ENCODE measurements at regions not wholly inside any gene's neighbourhood (a gene's known extent, or its start where the extent isn't known, plus 50 kb on each side); places are given as distances from the start of the nearest gene placed in this dataset.

- no peaks in the 10 kb centered on the region for H3K36me3 Mint-ChIP-seq
- H3K27ac Mint-ChIP-seq, result no peak overlapping the region
- no peaks in the 10 kb centered on the region for H3K4me1 Mint-ChIP-seq
- H3K27me3 Mint-ChIP-seq, result no peaks in the 10 kb centered on the region
- CTCF ChIA-PET, result no interaction called here
- no peak overlapping the region for H3K4me3 Mint-ChIP-seq
- DNase-seq, result no peak
- peaks cover 7% of the 10 kb centered on the region for H3K9me3 Mint-ChIP-seq
Measured at GRCh38 chr13:55229906-55230569, 1910.7 kb upstream of the PRR20A start.

- H3K4me3 Mint-ChIP-seq, result no peak overlapping the region
- H3K9me3 Mint-ChIP-seq, result peaks cover 7% of the 10 kb centered on the region
- H3K36me3 Mint-ChIP-seq, result no peaks in the 10 kb centered on the region
- CTCF ChIA-PET, result no interaction called here
- no peak for DNase-seq
- H3K27ac Mint-ChIP-seq, result no peak overlapping the region
- no peaks in the 10 kb centered on the region for H3K27me3 Mint-ChIP-seq
- no peaks in the 10 kb centered on the region for H3K4me1 Mint-ChIP-seq
Measured at GRCh38 chr13:55230570-55230908, 1910.2 kb upstream of the PRR20A start.

GRCh38 chr13:55234311-55234710, 1906.4 kb upstream of the PRR20A start:
- CTCF ChIA-PET, result no interaction called here
- DNase-seq, result no peak
- Mint-ChIP-seq H3K4me1 (no peaks in the 10 kb centered on the region), H3K4me3 (no peak overlapping the region), H3K27ac (no peak overlapping the region), H3K9me3 (peaks cover 3% of the 10 kb centered on the region), H3K36me3 (no peaks in the 10 kb centered on the region), H3K27me3 (no peaks in the 10 kb centered on the region)

- Mint-ChIP-seq H3K9me3 (peaks cover 11% of the 10 kb centered on the region), H3K4me3 (no peak overlapping the region), H3K27me3 (no peaks in the 10 kb centered on the region), H3K4me1 (no peaks in the 10 kb centered on the region), H3K27ac (no peak overlapping the region), H3K36me3 (no peaks in the 10 kb centered on the region)
- no peak for DNase-seq
- CTCF ChIA-PET, result interaction anchor here (1.0 kb wide), 1 partner anchor 32 kb away, joined by 3 read pairs; no protein-coding TSS in a partner anchor
Measured at GRCh38 chr13:55245005-55245644, 1895.6 kb upstream of the PRR20A start.

- Mint-ChIP-seq H3K9me3 (peaks cover 27% of the 10 kb centered on the region), H3K4me1 (no peaks in the 10 kb centered on the region)
Measured at GRCh38 chr13:55255236-55255635, 1885.5 kb upstream of the PRR20A start.

GRCh38 chr13:55263045-55263444, 1877.7 kb upstream of the PRR20A start:
- no peaks in the 10 kb centered on the region for H3K4me1 Mint-ChIP-seq
- DNase-seq, result no peak
- no peaks in the 10 kb centered on the region for H3K27me3 Mint-ChIP-seq
- H3K4me3 Mint-ChIP-seq, result no peak overlapping the region
- no peak overlapping the region for H3K27ac Mint-ChIP-seq
- peaks cover 6% of the 10 kb centered on the region for H3K9me3 Mint-ChIP-seq
- CTCF ChIA-PET, result no interaction called here
- no peaks in the 10 kb centered on the region for H3K36me3 Mint-ChIP-seq

More at GRCh38 chr13:55255236-55255635, 1885.5 kb upstream of the PRR20A start:
- H3K27me3 Mint-ChIP-seq, result no peaks in the 10 kb centered on the region
- CTCF ChIA-PET, result no interaction called here
- no peak overlapping the region for H3K4me3 Mint-ChIP-seq
- no peak overlapping the region for H3K27ac Mint-ChIP-seq
- no peak for DNase-seq
- H3K36me3 Mint-ChIP-seq, result no peaks in the 10 kb centered on the region

GRCh38 chr13:55266644-55267043, 1874.1 kb upstream of the PRR20A start:
- Mint-ChIP-seq H3K4me3 (no peak overlapping the region), H3K27me3 (no peaks in the 10 kb centered on the region), H3K36me3 (no peaks in the 10 kb centered on the region), H3K4me1 (no peaks in the 10 kb centered on the region), H3K9me3 (peaks cover 8% of the 10 kb centered on the region), H3K27ac (no peak overlapping the region)
- CTCF ChIA-PET, result no interaction called here
- DNase-seq, result no peak

- H3K27me3 Mint-ChIP-seq, result no peaks in the 10 kb centered on the region
Measured at GRCh38 chr13:55298201-55298600, 1842.5 kb upstream of the PRR20A start.

GRCh38 chr13:55302568-55302967, 1838.2 kb upstream of the PRR20A start:
- DNase-seq, result no peak
- Mint-ChIP-seq H3K36me3 (no peaks in the 10 kb centered on the region), H3K4me3 (no peak overlapping the region), H3K4me1 (no peaks in the 10 kb centered on the region), H3K9me3 (peaks cover 5% of the 10 kb centered on the region), H3K27me3 (no peaks in the 10 kb centered on the region), H3K27ac (no peak overlapping the region)
- CTCF ChIA-PET, result no interaction called here

More at GRCh38 chr13:55298201-55298600, 1842.5 kb upstream of the PRR20A start:
- CTCF ChIA-PET, result no interaction called here
- no peak for DNase-seq
- Mint-ChIP-seq H3K4me1 (no peaks in the 10 kb centered on the region), H3K36me3 (no peaks in the 10 kb centered on the region), H3K9me3 (peaks cover 17% of the 10 kb centered on the region), H3K4me3 (no peak overlapping the region), H3K27ac (no peak overlapping the region)

- peaks cover 2% of the 10 kb centered on the region for H3K9me3 Mint-ChIP-seq
- CTCF ChIA-PET, result no interaction called here
- DNase-seq, result no peak
- H3K27ac Mint-ChIP-seq, result no peak overlapping the region
- H3K4me1 Mint-ChIP-seq, result no peaks in the 10 kb centered on the region
- H3K27me3 Mint-ChIP-seq, result no peaks in the 10 kb centered on the region
- H3K4me3 Mint-ChIP-seq, result no peak overlapping the region
- H3K36me3 Mint-ChIP-seq, result no peaks in the 10 kb centered on the region
Measured at GRCh38 chr13:55307909-55308308, 1832.8 kb upstream of the PRR20A start.

GRCh38 chr13:55341891-55342290, 1798.8 kb upstream of the PRR20A start:
- Mint-ChIP-seq H3K4me1 (no peaks in the 10 kb centered on the region), H3K4me3 (no peak overlapping the region), H3K27me3 (no peaks in the 10 kb centered on the region), H3K27ac (no peak overlapping the region), H3K36me3 (no peaks in the 10 kb centered on the region), H3K9me3 (peaks cover 7% of the 10 kb centered on the region)
- no peak for DNase-seq
- CTCF ChIA-PET, result no interaction called here

- Mint-ChIP-seq H3K9me3 (peaks cover 7% of the 10 kb centered on the region), H3K27ac (no peak overlapping the region), H3K4me1 (no peaks in the 10 kb centered on the region), H3K27me3 (no peaks in the 10 kb centered on the region), H3K4me3 (no peak overlapping the region), H3K36me3 (no peaks in the 10 kb centered on the region)
- DNase-seq, result no peak
- CTCF ChIA-PET, result no interaction called here
Measured at GRCh38 chr13:55345224-55345623, 1795.5 kb upstream of the PRR20A start.

GRCh38 chr13:55347528-55347927, 1793.2 kb upstream of the PRR20A start:
- Mint-ChIP-seq H3K27me3 (no peaks in the 10 kb centered on the region), H3K36me3 (no peaks in the 10 kb centered on the region), H3K27ac (no peak overlapping the region), H3K4me1 (no peaks in the 10 kb centered on the region), H3K9me3 (peaks cover 5% of the 10 kb centered on the region), H3K4me3 (no peak overlapping the region)
- CTCF ChIA-PET, result no interaction called here
- no peak for DNase-seq

GRCh38 chr13:55359067-55359466, 1781.7 kb upstream of the PRR20A start:
- no peak for DNase-seq
- no peaks in the 10 kb centered on the region for H3K4me1 Mint-ChIP-seq
- CTCF ChIA-PET, result no interaction called here
- H3K9me3 Mint-ChIP-seq, result peaks cover 6% of the 10 kb centered on the region
- H3K4me3 Mint-ChIP-seq, result no peak overlapping the region
- no peaks in the 10 kb centered on the region for H3K36me3 Mint-ChIP-seq
- H3K27ac Mint-ChIP-seq, result no peak overlapping the region
- no peaks in the 10 kb centered on the region for H3K27me3 Mint-ChIP-seq

- Mint-ChIP-seq H3K4me3 (no peak overlapping the region), H3K27me3 (no peaks in the 10 kb centered on the region), H3K36me3 (no peaks in the 10 kb centered on the region), H3K9me3 (peaks cover 6% of the 10 kb centered on the region), H3K27ac (no peak overlapping the region), H3K4me1 (no peaks in the 10 kb centered on the region)
- CTCF ChIA-PET, result no interaction called here
- no peak for DNase-seq
Measured at GRCh38 chr13:55361141-55361540, 1779.6 kb upstream of the PRR20A start.

All from activated naive CD4-positive, alpha-beta T cell treated with anti-CD3 and anti-CD28 coated beads, Interleukin-2, amount 10 ng/mL, durations not matched to agents 7 days and 5 days (primary cell).